Activated CD4-positive, CD25-positive, alpha-beta regulatory T cell treated with anti-CD3 and anti-CD28 coated beads, Interleukin-2, amount 50 U/mL, for 16 hours (primary cell): ENCODE measurements at regions not wholly inside any gene's neighbourhood (a gene's known extent, or its start where the extent isn't known, plus 50 kb on each side); places are given as distances from the start of the nearest gene placed in this dataset.
"Not testable (repeated sequence)": the region's sequence is repeated elsewhere in the genome, so short reads cannot be mapped to it uniquely, and the experiment has no call there.

ENCODE experiments used
- DNase-seq: peaks from one replicate; pipeline ENCODE4 v3.0.0-alpha.2; 2020; ENCODE audit warnings: low read depth, low spot score

DNA sequence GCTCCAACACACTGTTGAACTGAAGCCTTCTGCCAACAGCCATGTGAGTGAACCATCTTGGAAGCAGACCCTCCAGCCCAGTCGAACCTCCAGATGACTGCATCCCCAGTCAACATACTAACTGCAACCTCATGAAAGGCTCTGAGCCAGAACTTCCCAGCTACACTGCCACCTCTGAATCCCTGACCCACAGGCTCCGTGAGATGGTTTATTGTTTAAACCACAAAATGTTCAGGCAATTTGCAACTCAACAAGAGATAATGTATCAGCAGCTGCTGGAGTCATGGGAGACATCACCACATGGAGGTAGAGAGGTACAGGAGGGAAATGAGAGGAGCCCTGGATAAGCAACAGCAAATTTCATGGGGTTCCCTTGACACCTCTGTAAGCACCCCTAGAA lies 266.4 kb upstream of the NBEA start:
- DNase-seq, result no peak

DNA sequence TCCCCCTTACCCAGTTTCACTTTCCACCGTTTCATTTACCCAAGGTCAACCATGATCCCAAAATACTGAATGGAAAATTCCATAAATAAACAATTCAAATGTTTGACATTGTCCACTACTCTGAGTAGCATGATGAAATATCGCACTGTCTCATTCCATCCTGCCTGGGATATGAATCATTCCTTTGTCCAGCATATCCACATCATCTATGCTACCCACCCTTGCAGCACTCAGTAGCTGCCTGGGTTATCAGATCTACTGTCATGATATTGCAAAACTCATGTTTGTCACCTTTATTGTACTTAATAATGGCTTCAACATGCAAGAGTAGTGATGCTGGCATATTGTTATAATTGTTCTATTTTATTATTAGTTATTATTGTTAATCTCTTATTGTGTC lies 263.9 kb upstream of the NBEA start:
- no peak for DNase-seq

DNA sequence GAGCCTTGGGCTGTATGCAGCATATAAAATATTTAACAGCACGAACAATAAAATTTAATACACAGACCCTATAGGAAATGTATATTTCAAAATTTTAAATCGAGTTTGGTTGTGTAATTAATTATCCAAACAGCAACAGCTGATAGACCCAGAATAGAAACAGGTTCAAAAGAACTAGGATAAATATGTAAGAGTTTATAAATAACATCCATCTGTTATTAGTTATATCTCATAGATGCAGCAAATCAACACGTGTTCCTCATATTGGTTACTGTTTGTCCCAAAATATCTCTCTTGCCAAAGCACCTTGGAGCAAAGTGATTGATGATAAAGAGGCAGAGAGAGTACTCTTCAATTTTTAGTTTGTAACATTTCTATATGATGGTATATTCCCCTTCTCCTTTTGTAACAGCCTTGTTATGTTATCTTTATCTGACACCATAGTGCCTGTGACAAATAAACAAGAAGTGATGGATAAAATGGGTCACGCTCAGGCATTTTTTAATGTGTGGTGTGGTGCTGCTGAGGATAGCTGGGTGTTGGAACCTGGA lies 260.6 kb upstream of the NBEA start:
- DNase-seq, result no peak

DNA sequence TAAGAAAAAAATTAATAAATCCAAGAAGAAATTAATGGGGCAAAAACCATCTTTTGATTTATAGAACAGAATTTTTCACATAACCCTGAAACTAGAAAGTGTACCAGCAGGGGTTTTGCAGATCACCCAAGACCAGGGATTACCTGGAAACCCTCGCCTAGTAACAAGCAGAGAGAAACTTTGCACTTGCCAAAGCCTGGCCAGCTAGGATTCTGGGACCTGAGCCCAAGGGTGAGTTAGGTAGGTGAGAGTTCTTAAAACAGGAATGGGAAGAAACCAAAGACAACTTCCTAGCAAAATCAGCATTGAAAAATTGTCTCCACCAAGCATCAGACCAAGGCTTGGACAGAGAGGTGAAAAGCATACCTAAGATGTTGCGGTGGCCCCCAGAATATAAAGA lies 247.0 kb upstream of the NBEA start:
- DNase-seq, result no peak

DNA sequence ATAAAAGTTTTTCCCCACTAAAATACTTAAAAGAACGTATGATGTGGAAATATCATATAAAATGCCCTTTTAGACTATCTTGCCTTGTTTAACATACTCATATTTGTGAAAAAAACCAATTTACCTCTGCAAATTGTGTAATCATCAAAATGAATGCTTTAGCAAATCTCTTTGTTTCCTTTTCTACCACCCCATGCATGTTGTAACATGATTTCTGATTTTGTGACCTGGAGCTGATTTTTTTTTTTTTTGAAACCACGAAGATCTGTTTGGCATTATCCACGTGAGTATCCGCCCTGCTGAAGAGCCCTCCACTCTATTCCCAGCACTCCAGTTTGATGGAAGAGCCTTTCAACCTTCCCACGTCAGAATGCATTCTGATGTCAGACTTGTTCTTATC lies 245.8 kb upstream of the NBEA start:
- no peak for DNase-seq

DNA sequence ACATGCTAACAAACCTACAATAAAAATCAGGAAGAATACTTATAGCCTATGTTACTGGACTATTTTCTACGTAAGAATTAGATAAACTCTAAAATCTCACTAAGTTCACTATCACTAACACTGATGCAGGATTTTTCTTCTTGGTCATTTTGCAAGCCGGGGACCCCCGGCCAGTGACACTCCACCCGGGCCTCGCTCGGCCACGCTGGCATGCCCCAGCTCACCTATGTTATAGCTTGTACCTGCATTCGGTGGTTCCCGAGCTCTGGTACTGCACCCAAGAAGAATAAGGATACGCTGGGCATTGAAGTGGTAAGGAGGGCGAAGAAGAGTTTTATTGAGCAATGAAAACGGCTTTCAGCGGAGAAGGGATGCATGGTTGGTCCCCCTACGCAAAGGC lies 245.3 kb upstream of the NBEA start:
- DNase-seq, result no peak

DNA sequence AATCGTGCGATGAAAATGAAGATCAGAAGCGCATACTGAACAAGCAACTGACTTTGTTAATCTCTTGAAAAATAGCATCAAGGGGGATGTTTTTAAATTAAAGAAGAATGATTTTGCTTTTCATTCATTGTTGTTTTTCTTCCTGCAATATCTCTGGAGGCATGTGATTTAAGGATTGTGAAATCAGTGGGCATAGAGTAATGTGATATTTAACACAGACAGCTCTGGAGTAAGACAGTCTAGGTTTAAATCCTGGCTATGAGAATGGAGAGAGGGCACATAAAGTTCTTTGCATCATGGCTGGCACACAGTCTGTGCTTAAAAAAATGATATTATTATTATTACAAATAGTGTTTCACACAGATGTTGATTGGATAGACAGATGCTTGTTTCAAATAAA lies 243.1 kb upstream of the NBEA start:
- no peak for DNase-seq

DNA sequence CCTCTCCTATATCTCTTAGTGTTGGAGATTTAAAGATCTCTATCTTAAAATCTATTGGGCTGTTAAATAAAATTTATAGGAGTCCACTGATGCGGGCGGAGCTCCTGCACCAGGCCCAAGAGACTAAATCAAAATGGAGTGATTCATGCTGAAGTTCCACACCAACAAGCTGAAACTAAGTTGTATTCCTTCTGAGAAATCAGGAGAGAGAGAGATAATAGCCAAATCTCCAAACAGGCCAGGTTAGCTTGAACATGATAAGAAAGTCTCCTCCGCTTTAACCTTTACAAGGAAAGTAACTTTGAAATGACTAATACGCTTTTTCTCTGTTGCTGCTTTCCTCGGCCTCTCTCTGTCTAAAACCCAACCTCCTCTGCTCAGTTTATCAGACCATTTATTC lies 241.9 kb upstream of the NBEA start:
- DNase-seq, result no peak

DNA sequence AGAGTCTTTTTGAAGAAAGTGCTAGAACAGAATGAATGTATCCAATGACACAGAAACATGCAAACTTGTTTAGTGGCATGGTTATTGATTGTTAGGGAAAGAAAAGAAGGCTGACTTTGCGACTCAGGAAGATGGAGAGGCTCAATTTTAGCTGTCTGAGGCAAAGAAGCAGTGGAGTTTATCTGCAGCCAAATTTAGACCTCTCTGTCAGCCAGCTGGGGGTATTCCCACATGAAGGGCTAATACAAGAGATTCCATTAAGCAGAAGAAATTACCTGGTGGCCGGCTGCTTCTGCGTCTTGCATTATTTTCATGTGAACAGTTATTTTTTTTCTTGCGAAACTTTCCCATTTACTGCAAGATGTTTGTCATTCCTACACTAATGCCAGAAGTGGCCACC lies 240.2 kb upstream of the NBEA start:
- DNase-seq, result no peak

DNA sequence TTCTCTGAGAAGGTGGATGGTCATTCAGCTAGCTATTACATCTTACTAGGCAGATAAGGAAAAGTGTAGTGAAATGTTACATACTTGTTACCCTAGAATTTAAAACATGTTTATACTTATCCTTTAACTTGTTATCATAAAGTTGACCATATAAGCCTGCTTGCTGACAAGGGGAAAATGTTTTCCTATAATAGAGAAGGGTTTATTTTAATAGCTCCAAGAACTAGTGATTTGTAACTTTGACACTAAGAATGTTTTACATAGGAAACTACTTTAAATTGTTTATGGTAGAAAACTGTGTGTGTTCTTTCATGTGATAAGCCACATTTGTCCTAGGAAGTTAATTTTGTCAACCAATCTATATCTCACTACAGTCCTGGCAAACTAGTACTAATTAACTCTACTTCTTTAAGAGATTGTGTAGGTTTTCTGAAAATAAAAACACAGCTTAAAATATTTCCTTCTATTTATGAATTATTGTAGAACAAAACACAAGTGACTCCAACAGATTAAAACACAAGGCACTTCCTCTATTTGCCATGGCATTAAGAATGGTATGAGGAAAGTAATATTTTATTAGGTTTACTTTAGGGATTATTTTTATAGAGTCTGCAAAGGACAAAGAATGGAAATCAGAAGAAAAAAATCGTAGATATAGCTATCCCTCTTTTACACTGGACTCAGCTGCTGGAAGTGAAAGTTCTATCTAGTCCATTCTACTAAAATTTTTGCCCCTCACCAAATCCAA lies 233.3 kb upstream of the NBEA start:
- DNase-seq, result no peak

DNA sequence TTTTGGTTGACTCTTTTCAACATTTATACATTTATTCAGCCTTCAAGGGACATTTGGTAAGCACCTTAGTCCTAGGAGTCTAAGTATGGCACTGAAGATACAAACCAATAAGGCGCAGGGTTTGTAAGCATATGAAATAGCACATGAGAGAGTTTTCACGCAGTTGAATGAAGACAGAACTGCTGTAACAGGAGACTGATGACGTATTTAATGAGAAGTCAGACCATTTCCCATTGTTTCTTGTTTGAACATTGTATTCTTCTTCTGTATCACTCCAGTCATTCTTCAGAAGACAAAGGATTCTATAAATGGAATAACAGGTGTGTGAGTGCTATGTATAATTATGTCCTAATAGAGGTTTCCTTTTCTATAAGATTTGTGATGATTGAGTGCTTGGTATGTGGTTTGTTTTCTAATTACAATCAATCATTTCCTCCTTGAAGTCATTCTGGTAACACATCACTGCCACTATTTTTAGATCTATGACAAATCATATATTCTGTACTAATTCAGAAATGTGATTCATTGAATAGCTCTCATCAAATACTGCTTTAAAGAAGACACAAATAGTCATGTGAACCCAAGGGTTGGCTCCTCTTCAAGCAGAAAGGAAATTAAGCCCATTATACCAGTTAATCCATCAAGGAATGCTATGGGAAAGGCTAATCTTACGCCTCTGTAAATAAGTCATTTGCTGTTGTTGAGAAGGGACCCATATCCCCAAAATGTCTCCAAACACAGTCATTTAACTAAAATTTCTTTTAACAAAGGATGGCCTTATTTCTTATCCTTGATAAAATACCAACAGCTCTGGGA lies 222.8 kb upstream of the NBEA start:
- no peak for DNase-seq

DNA sequence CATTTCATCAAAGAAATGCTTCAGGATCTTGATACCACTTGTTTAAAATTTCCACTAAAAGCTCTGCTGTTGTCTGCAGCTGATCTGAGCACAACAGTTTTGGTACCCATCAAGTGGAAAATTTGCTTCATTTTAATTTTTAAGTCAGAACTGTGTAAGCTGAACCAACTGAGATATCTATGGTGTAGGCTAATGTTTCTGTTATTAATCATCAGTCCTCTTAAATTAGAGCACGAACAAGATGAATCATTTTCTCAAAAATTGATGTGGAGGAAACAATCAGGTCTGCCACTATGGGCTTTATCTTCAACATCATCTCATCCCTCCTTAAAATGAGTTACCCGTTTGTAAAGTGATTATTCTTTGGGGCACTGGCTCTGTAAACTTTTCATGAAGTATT lies 221.5 kb upstream of the NBEA start:
- no peak for DNase-seq

DNA sequence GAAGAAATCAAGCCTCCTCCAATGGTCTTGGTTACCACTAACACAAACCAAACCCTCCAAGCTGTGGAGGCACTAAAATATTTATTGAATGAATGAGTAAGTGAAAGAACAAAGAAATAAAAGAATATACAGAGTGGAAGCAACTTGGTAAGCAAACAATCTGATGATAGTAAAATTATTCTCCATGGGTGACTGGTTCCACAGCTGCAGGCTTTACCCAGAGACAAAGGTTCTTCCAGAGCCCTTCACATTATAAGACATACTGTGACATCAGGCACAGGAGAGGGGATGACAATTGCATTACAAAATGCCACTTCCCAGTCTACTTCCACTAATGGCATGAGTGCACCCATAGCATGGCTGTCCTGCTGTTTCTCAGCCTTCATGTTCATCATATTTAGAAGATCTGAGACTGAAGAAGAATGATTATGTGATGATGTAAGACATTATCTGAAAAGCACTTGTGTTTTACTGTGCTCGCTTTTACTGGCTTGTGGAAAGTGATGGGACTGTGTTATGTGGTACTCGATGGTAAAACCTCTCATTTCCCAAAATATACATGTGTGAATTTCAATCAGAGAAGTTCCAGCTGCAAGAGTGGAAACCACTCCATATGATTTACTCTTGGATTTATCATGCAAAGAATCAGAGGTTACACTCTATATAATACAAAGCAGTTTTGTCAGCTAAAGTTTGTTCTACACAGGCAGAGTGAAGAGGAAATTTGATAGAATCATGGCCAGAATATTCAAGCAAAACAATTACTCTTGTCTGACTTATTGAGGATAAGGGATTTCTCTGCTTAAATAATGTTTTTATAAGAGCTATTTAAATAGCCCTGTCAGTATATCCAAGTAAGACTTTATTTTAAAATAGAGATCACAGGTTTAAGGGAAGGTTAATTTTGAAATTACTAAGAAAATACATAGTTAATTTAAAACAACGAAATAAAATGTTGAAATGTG lies 220.2 kb upstream of the NBEA start:
- DNase-seq, result no peak

DNA sequence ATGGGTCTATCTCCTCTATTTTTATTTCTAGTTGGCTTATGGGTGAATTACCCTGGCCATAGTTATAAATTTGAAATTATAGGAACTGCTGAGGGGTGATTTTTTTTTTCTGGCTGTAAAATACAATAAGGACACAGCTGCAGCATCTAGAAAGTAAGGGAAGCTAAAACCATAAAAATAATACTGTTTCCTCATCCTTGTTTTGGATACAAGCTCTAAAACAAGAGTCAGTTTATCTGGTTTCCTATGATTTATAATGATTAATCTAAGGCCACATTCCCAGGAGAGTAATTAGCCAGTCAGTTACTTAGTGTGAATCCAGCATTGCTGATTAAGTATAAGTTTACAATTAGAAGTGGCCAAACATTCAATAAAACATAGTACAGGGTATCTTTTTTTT lies 219.1 kb upstream of the NBEA start:
- DNase-seq, result no peak

DNA sequence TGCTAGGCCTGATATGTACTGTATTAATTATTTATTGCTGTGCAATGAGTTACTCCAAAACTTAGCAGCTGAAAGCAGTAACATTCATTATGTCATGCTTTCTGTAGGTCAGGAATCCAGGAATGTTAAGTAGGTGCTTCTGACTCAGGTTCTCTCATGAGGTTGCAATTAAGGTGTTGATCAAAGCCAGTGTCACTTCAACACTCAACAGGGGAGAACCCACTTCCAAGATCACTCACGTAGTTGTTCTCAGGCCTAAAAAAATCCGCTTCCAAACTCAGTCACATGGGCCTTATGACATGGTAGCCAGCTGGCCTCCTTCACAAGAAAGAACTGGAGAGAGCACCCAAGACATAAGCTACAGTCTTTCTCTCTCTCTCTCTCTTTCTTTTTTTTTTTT lies 211.1 kb upstream of the NBEA start:
- DNase-seq, result no peak

DNA sequence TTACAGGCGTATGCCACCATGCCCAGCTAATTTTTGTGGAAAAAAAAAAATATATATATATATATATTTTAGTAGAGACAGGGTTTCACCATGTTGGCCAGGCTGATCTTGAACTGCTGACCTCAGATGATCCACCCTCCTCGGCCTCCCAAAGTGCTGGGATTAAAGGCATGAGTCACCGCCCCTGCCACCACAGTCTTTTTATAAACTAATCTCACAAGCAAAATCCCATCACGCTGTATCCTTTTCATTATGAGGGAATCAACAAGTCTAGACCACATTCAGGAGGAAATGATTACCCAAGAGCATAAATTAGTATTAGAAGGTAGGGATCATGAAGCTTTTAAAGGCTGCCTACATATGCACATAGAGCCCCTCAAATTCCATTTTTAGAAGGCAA lies 210.6 kb upstream of the NBEA start:
- DNase-seq, result no peak

DNA sequence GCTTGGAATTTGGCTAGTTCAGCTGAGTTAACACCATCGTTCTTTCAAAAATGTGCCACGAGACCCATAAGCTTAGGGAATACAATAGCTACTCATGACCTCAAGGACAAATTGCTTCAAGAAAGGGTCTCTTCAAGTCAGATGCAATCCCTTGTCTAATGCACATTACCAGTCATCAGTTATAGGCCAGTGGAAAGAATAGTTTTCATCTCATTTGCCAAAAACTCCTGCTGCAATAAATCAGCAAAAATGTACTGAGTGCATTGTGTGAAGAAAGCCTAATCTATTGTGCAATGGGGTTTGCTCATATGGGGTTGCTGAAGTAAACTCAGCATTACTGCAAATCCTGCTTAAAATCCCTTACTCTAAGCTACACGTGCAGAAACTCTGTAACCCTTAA lies 208.3 kb upstream of the NBEA start:
- DNase-seq, result no peak

DNA sequence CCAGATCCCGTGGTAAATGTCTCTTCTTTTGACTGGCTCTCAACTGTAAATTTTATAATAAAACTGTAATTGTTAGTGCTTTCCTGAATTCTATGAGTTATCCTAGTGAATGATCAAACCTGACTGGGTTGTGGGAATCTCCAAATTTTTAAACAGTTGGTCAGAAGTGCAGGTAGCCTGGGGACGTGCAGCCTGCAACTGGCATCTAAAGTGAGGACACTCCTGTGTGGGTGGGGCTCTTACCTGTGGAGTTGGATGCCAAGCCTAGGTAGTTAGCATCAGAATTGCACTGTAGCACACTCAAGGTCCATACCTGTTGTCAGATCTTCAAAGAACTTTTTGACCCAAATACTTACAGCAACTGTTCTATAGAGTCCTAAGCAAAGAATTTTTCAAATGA lies 207.1 kb upstream of the NBEA start:
- no peak for DNase-seq

DNA sequence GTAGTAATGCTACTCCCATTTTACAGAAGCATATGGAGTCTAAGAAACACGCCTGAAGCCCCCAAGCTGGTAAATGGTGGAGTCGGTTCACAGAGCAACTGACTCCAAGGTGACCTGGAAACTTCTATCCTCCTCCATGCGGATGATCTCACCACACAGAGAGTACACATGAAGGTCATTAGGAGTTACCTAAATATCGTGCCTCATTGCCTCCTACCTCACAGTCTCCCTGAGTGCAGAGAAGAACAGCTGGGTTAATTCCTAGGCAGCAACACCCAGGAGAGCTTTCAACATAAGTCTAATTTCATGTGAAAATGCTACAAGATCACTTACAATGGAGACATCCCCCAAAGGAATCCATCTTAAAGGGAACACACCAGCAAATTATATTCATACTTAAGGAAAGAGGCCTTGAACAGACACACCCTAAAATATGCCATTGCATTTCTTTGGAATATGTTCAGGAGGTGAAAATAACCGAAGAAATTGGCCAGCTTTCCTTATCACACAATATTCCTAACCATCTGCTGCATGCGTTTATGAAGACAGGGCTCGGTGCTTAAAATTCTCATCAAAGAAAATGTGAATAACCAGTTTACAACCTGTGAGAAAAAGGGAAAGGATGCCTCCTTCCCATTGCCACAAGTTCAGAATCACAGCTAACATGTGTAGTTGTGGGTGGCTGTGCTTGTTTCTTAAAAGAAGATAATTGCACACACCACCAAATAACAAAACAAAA lies 203.6 kb upstream of the NBEA start:
- no peak for DNase-seq

DNA sequence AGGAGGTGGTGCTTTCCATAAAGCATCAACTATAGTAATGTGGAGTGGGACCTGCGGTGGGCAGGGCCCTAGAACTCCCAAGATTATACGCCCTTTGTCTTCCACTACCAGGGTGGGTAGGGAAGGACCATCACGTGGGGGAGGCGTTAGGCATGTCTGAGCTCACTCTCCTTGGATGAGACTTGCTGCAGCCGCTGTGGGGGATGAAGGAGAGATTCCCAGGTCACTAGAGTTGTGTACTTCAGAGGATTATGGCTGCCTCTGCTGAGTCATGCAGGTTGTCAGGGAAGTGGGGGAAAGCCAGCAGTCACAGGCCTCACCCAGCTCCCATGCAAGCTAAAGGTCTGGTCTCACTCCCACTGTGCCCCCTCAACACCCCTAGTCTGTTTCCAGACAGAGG lies 195.0 kb upstream of the NBEA start:
- DNase-seq, result not testable (repeated sequence)

DNA sequence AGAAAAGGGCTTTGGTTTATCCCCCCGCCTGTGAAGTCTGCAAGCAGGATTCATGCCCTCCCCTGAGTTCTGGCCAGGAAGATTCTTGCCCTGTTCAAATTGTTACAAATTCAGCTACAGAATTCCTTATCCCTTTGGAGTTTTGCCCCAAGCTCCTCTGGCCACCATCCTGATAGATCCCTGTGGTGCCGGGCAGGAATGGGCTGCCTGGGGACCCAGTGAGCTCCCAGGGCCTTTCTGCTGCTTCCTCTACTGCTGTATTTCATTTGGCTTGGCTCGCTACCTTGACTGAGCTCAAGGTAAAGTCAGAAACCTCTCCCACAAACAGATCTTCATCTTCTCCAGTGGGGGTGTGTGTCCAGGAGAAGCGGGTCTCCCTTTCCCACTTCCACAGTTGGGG lies 194.6 kb upstream of the NBEA start:
- DNase-seq, result no peak
